ENCODE measurements at regions not wholly inside any gene's neighbourhood (a gene's known extent, or its start where the extent isn't known, plus 50 kb on each side); places are given as distances from the start of the nearest gene placed in this dataset.

DNA sequence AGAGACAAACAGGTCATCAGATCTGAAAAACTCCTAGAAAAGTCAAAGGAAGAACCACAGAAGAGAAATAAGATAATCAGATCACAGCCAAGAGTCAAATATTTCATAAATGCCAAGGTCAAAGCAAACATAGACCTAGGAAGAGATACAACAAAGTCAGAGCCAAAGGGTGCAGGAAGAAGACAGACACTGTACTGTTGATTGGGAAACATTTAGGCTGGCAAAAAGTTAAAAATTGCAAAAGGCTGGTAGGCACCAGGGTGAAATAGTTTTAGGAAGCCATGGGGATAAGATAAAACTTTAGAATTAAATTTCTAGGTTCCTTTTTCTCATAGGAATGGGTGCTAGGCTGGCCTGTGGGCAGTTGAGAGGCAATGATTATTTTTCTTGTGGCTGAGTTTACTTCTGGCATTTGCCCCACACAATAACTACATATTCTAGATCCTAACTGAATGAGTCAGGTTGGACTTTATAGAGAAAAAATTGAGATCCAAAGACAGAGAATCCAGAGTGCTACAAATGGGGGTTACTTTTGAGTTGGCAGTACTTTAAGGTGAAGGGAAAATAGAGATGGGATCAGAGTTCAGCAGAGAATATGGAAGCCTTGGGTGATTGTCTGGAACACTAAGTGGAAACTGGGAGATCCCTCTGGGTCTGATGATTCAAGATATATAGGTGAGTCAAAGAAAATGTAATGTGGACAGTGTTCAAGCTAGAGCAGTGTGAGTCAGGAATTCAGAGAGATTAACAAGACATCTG is 215.5 kb downstream of the C12orf50 start:
- TF ChIP-seq, protein P1, sequence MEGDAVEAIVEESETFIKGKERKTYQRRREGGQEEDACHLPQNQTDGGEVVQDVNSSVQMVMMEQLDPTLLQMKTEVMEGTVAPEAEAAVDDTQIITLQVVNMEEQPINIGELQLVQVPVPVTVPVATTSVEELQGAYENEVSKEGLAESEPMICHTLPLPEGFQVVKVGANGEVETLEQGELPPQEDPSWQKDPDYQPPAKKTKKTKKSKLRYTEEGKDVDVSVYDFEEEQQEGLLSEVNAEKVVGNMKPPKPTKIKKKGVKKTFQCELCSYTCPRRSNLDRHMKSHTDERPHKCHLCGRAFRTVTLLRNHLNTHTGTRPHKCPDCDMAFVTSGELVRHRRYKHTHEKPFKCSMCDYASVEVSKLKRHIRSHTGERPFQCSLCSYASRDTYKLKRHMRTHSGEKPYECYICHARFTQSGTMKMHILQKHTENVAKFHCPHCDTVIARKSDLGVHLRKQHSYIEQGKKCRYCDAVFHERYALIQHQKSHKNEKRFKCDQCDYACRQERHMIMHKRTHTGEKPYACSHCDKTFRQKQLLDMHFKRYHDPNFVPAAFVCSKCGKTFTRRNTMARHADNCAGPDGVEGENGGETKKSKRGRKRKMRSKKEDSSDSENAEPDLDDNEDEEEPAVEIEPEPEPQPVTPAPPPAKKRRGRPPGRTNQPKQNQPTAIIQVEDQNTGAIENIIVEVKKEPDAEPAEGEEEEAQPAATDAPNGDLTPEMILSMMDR (IDR thresholded peaks at IDR 0.05) = no peak
- TF ChIP-seq EZH2 (IDR thresholded peaks at IDR 0.05) = no peak
- TF ChIP-seq EZH2phosphoT487 (IDR thresholded peaks at IDR 0.05) = no peak
